ENCODE measurements at regions not wholly inside any gene's neighbourhood (a gene's known extent, or its start where the extent isn't known, plus 50 kb on each side); places are given as distances from the start of the nearest gene placed in this dataset.

DNA sequence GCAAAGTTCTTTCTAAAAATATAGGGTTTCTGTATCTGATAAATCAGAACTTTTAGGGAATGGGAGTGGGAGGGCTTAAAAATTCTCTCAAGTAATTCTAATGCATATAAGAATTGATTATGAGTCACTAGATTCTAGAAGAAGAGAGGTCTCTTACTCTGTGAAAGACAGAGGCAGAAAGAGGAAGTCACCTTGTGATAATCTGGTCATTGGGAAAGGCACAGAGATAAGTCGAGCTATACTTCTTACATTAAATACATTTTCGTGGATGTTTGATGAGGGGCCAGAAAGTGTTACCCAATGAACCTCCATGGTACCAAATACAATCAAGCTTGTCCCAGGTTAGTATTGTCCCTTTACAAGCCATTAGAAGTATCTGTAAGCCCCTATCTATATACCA is 134.4 kb downstream of the MAD2L1 start:
- DNase-seq (ENCODE audit: low spot score): no peak
- no peaks in the 10 kb centered on the region for H3K9me3 ChIP-seq (ENCODE audit: control insufficient read depth in 4 of 4, low read length in 3 of 4)
- WGBS: 67% methylated on average over 2 of the region's 2 CpGs

DNA sequence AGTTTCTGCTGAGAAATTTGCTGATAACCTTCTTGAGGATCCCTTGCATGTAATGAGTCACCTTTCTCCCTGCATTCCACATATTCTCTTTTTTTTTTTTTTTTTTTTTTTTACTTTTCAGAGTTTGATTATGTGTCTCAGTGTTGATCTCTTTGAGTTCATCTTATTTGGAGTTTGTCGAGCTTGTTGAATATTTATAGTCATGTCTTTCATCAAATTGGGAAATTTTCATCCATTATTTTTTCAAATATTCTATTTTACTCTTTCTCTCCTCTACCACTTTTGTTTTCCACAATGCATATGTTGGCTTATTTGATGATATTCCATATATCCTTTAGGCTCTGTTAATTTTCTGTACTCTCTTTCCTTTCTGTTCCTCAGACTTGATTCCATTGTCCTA is 136.1 kb downstream of the MAD2L1 start:
- Histone ChIP-seq H3K9ac (ENCODE audit: low read depth in 1 of 2, low read length in 2 of 2) (no peak overlapping the region), H3K27ac (ENCODE audit: low read depth in 1 of 2, low read length in 2 of 2) (no peak overlapping the region), H3K4me1 (ENCODE audit: control insufficient read depth in 4 of 4, insufficient read depth in 4 of 4, low read length in 3 of 4) (no peaks in the 10 kb centered on the region), H3K36me3 (ENCODE audit: control insufficient read depth in 4 of 4, insufficient read depth in 3 of 4, low read depth in 1 of 4, low read length in 3 of 4) (no peaks in the 10 kb centered on the region), H3K4me3 (ENCODE audit: low read depth in 1 of 3, low read length in 3 of 3) (no peak overlapping the region), H3K9me3 (ENCODE audit: control insufficient read depth in 4 of 4, low read length in 3 of 4) (no peaks in the 10 kb centered on the region), H3K27me3 (ENCODE audit: control insufficient read depth in 4 of 4, insufficient read depth in 4 of 4, low read length in 3 of 4) (no peaks in the 10 kb centered on the region)
- 58% methylated on average over 1 of the region's 1 CpG for WGBS
- TF ChIP-seq YY1 (IDR thresholded peaks at IDR 0.05) (no peak), RXRA (IDR thresholded peaks at IDR 0.05) (no peak), NR2F2 (IDR thresholded peaks at IDR 0.05) (no peak), EGR1 (IDR thresholded peaks at IDR 0.05; ENCODE audit: low read depth in 2 of 2) (no peak), HNF4G (IDR thresholded peaks at IDR 0.05) (no peak), GABPA (IDR thresholded peaks at IDR 0.05 in 1 of 2, conservative IDR thresholded peaks at IDR 0.05 in 1 of 2) (no peak), TAF1 (conservative IDR thresholded peaks at IDR 0.05) (no peak), JUND (IDR thresholded peaks at IDR 0.05) (no peak), FOXA2 (IDR thresholded peaks at IDR 0.05) (no peak), SP1 (IDR thresholded peaks at IDR 0.05) (no peak), FOXA1 (IDR thresholded peaks at IDR 0.05) (no peak), RAD21 (IDR thresholded peaks at IDR 0.05) (no peak), HNF4A (conservative IDR thresholded peaks at IDR 0.05) (no peak)
- TF ChIP-seq, protein P1, sequence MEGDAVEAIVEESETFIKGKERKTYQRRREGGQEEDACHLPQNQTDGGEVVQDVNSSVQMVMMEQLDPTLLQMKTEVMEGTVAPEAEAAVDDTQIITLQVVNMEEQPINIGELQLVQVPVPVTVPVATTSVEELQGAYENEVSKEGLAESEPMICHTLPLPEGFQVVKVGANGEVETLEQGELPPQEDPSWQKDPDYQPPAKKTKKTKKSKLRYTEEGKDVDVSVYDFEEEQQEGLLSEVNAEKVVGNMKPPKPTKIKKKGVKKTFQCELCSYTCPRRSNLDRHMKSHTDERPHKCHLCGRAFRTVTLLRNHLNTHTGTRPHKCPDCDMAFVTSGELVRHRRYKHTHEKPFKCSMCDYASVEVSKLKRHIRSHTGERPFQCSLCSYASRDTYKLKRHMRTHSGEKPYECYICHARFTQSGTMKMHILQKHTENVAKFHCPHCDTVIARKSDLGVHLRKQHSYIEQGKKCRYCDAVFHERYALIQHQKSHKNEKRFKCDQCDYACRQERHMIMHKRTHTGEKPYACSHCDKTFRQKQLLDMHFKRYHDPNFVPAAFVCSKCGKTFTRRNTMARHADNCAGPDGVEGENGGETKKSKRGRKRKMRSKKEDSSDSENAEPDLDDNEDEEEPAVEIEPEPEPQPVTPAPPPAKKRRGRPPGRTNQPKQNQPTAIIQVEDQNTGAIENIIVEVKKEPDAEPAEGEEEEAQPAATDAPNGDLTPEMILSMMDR (IDR thresholded peaks at IDR 0.05; ENCODE audit: low read depth, low read length, missing input control): no peak
- TF ChIP-seq, protein P2, sequence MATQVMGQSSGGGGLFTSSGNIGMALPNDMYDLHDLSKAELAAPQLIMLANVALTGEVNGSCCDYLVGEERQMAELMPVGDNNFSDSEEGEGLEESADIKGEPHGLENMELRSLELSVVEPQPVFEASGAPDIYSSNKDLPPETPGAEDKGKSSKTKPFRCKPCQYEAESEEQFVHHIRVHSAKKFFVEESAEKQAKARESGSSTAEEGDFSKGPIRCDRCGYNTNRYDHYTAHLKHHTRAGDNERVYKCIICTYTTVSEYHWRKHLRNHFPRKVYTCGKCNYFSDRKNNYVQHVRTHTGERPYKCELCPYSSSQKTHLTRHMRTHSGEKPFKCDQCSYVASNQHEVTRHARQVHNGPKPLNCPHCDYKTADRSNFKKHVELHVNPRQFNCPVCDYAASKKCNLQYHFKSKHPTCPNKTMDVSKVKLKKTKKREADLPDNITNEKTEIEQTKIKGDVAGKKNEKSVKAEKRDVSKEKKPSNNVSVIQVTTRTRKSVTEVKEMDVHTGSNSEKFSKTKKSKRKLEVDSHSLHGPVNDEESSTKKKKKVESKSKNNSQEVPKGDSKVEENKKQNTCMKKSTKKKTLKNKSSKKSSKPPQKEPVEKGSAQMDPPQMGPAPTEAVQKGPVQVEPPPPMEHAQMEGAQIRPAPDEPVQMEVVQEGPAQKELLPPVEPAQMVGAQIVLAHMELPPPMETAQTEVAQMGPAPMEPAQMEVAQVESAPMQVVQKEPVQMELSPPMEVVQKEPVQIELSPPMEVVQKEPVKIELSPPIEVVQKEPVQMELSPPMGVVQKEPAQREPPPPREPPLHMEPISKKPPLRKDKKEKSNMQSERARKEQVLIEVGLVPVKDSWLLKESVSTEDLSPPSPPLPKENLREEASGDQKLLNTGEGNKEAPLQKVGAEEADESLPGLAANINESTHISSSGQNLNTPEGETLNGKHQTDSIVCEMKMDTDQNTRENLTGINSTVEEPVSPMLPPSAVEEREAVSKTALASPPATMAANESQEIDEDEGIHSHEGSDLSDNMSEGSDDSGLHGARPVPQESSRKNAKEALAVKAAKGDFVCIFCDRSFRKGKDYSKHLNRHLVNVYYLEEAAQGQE (IDR thresholded peaks at IDR 0.05): no peak
- TF ChIP-seq, protein P3, sequence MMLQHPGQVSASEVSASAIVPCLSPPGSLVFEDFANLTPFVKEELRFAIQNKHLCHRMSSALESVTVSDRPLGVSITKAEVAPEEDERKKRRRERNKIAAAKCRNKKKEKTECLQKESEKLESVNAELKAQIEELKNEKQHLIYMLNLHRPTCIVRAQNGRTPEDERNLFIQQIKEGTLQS (IDR thresholded peaks at IDR 0.05): no peak
- TF ChIP-seq, protein P4, sequence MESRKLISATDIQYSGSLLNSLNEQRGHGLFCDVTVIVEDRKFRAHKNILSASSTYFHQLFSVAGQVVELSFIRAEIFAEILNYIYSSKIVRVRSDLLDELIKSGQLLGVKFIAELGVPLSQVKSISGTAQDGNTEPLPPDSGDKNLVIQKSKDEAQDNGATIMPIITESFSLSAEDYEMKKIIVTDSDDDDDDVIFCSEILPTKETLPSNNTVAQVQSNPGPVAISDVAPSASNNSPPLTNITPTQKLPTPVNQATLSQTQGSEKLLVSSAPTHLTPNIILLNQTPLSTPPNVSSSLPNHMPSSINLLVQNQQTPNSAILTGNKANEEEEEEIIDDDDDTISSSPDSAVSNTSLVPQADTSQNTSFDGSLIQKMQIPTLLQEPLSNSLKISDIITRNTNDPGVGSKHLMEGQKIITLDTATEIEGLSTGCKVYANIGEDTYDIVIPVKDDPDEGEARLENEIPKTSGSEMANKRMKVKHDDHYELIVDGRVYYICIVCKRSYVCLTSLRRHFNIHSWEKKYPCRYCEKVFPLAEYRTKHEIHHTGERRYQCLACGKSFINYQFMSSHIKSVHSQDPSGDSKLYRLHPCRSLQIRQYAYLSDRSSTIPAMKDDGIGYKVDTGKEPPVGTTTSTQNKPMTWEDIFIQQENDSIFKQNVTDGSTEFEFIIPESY (IDR thresholded peaks at IDR 0.05): no peak
- TF ChIP-seq, protein P5, sequence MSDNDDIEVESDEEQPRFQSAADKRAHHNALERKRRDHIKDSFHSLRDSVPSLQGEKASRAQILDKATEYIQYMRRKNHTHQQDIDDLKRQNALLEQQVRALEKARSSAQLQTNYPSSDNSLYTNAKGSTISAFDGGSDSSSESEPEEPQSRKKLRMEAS (IDR thresholded peaks at IDR 0.05): no peak
- no peak for DNase-seq (ENCODE audit: low spot score)

More for the DNA sequence above, 134.4 kb downstream of the MAD2L1 start:
- H3K9ac ChIP-seq (ENCODE audit: low read depth in 1 of 2, low read length in 2 of 2): no peak overlapping the region
- no peak overlapping the region for H3K4me3 ChIP-seq (ENCODE audit: low read depth in 1 of 3, low read length in 3 of 3)
- TF ChIP-seq HNF4A (conservative IDR thresholded peaks at IDR 0.05) (no peak), RAD21 (IDR thresholded peaks at IDR 0.05) (no peak)
- TF ChIP-seq, protein P5 (IDR thresholded peaks at IDR 0.05): no peak
- no peak overlapping the region for H3K27ac ChIP-seq (ENCODE audit: low read depth in 1 of 2, low read length in 2 of 2)
- H3K4me1 ChIP-seq (ENCODE audit: control insufficient read depth in 4 of 4, insufficient read depth in 4 of 4, low read length in 3 of 4): no peaks in the 10 kb centered on the region
- no peaks in the 10 kb centered on the region for H3K36me3 ChIP-seq (ENCODE audit: control insufficient read depth in 4 of 4, insufficient read depth in 3 of 4, low read depth in 1 of 4, low read length in 3 of 4)
- no peaks in the 10 kb centered on the region for H3K27me3 ChIP-seq (ENCODE audit: control insufficient read depth in 4 of 4, insufficient read depth in 4 of 4, low read length in 3 of 4)
